BE2C (cell line): ENCODE measurements at regions not wholly inside any gene's neighbourhood (a gene's known extent, or its start where the extent isn't known, plus 50 kb on each side); places are given as distances from the start of the nearest gene placed in this dataset.

Experiments used
- DNase-seq: peaks from one replicate; pipeline ENCODE4 v3.0.0-alpha.2; 2020
- H3K27me3 ChIP-seq: fragments of 250-450 bp; sonication (Bioruptor Pico); 2 replicates; pipeline ENCODE4 v1.5.1; 2020; ENCODE audit warnings: mild to moderate bottlenecking
- H3K36me3 ChIP-seq: fragments of 250-450 bp; sonication (Bioruptor Pico); 2 replicates; pipeline ENCODE4 v1.5.1; 2020; ENCODE audit warnings: mild to moderate bottlenecking
- H3K4me1 ChIP-seq: fragments of 250-450 bp; sonication (Bioruptor Pico); 2 replicates; pipeline ENCODE4 v1.5.1; 2020
- H3K4me3 ChIP-seq: 2 replicates; pipeline ENCODE4 v1.5.1; 2011; ENCODE audit warnings: low read depth, low read length
- H3K9me3 ChIP-seq: fragments of 250-450 bp; sonication (Bioruptor Pico); 2 replicates; pipeline ENCODE4 v1.5.1; 2020
- TF ChIP-seq, protein P1 (sequence below): IDR thresholded peaks from 2 replicates; pipeline ENCODE4 v1.5.1; 2012; ENCODE audit warnings: mild to moderate bottlenecking, low read depth, low read length

DNA sequence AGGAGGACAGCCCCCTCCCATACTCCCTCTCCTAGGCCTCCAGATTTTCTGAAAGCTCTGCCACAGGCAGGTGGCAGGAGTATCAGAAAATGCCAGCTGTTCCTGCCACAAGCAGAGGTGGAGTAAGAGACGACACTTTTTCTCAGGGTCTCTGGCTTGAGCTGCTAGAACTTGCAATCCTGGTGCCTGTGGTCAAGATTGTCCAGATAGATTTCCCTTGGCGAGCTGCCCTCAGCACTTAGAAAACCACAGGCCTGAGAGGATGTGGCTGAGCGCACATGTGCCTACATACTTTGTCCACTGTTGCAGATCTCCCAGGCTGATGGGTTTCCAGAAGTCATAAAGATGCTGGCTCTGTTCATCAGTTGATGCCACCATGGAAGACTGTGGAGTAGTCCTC, 65.7 kb upstream of the NAV2 start:
- Histone ChIP-seq H3K9me3 (no peaks in the 10 kb centered on the region), H3K36me3 (no peaks in the 10 kb centered on the region), H3K4me1 (no peaks in the 10 kb centered on the region), H3K4me3 (no peak overlapping the region), H3K27me3 (no peaks in the 10 kb centered on the region)
- TF ChIP-seq, protein P1, sequence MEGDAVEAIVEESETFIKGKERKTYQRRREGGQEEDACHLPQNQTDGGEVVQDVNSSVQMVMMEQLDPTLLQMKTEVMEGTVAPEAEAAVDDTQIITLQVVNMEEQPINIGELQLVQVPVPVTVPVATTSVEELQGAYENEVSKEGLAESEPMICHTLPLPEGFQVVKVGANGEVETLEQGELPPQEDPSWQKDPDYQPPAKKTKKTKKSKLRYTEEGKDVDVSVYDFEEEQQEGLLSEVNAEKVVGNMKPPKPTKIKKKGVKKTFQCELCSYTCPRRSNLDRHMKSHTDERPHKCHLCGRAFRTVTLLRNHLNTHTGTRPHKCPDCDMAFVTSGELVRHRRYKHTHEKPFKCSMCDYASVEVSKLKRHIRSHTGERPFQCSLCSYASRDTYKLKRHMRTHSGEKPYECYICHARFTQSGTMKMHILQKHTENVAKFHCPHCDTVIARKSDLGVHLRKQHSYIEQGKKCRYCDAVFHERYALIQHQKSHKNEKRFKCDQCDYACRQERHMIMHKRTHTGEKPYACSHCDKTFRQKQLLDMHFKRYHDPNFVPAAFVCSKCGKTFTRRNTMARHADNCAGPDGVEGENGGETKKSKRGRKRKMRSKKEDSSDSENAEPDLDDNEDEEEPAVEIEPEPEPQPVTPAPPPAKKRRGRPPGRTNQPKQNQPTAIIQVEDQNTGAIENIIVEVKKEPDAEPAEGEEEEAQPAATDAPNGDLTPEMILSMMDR: no peak
- peak; percentile 19 for DNase-seq

DNA sequence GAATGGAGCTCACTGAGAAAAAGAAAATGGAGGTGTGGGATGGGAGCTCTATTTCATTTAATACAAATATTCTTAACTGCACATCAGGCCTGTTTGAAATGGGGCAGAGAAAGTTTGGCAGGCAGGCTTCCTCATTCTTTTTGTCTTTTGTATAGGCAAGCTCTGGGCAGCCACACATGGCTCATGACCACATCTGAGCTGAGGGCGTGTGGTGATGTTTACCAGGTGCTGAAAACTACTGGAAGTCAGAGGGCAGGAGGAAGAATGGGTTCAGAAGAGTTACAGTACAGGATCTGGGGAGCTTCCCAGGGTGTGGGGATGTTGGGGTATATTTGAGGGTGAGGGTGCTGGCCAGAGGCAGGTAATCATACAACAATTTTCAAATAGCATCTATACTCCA, 66.3 kb upstream of the NAV2 start:
- no peak overlapping the region for H3K4me3 ChIP-seq
- DNase-seq: no peak
- TF ChIP-seq, protein P1: no peak

DNA sequence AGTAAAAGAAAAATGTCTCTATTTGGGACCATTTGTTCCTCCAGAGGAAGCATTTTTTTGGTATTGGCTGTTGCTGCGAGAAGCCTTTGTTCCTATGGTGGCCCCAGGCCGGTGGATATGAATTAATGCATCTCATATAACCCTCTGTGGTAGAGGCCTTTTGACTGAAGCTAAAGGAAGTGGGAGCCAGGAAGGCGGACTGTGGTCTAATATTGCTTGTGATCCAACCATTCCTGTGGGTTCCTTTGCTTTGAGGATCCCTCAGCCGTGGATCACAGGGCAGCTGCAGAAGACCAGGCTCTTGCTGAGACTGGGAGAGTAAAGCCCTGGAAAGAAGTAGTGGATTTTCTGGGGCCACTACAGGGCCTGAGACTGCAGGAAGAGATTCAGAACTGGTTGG, 68.3 kb upstream of the NAV2 start:
- H3K36me3 ChIP-seq: no peaks in the 10 kb centered on the region
- no peaks in the 10 kb centered on the region for H3K4me1 ChIP-seq
- TF ChIP-seq, protein P1: no peak
- DNase-seq: no peak
- H3K9me3 ChIP-seq: no peaks in the 10 kb centered on the region
- H3K4me3 ChIP-seq: no peak overlapping the region
- no peaks in the 10 kb centered on the region for H3K27me3 ChIP-seq

More for the DNA sequence above, 66.3 kb upstream of the NAV2 start:
- Histone ChIP-seq H3K27me3 (no peaks in the 10 kb centered on the region), H3K9me3 (no peaks in the 10 kb centered on the region), H3K4me1 (no peaks in the 10 kb centered on the region), H3K36me3 (no peaks in the 10 kb centered on the region)

DNA sequence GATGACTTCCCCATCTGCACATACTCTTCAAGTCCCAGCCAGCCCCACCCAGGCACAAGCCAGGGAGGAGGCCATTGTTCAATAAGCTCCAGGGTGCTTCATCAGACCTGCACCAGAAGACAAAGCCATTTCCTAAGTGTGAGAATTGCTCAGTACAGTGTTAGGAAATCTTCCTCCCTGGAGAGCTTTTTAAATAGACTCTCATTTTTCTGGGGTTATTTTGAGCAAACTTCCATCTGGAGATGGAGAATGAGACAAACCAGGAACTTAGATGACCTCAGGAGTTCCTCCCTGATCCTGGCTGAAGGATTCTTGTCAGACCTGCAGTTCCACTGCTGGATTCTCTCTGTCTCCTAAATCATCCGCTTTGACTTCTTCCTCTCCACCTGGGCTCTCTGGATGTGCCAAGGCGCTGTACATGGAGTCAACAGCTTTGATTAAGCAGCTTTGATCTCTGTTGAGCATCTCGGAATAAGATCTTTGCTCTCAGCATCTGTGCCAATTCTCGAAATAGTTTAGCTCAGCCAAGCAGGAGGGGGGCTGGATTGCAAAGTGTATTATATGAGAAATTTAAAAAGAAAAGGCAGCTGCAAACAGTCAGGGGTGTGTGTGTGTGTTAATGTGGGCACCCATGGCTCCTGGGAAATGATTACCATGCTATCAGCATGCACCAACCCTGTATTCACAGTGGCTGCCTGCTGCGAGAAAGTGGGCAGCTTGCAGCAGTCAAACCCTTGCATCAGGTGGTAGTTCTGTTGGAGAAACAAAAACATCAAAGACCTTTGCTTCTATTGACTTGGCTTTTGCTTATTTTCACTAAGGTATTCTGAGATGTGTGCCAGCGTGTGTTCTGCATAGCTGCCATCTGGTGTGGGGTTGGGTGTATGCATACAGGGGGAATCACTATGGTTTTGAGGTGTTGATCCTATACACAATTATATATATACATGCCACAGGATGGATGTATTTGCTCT, 70.2 kb upstream of the NAV2 start:
- Histone ChIP-seq H3K9me3 (no peaks in the 10 kb centered on the region), H3K36me3 (no peaks in the 10 kb centered on the region), H3K4me1 (no peaks in the 10 kb centered on the region), H3K4me3 (no peak overlapping the region), H3K27me3 (no peaks in the 10 kb centered on the region)
- TF ChIP-seq, protein P1: no peak
- DNase-seq: no peak

DNA sequence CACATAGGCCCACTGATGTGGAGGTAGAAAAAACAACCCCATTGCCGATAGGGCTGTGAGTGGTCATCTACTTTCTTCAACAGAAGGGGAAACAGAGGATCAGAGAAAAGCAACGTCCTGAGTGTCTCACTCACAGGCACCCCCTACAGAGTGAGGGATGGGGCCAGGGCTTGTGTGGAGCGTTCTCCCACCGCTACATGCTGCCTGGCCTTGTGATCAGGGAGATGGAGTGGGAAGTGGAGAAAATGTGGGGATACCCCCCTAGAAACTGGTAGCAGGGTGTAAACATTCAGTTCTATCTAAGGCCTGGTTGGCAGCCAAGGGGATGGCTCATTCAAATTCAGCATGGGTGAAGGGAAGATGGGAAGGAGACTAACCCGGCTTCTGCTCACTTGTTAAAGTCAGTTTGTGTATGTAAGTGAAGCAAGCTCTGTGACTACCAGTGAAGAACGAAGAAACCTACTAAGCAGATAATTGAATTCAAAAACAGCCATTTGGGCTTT, 73.0 kb upstream of the NAV2 start:
- Histone ChIP-seq H3K36me3 (no peaks in the 10 kb centered on the region), H3K4me1 (no peaks in the 10 kb centered on the region), H3K27me3 (no peaks in the 10 kb centered on the region), H3K9me3 (no peaks in the 10 kb centered on the region), H3K4me3 (no peak overlapping the region)
- no peak for DNase-seq
- TF ChIP-seq, protein P1: no peak

DNA sequence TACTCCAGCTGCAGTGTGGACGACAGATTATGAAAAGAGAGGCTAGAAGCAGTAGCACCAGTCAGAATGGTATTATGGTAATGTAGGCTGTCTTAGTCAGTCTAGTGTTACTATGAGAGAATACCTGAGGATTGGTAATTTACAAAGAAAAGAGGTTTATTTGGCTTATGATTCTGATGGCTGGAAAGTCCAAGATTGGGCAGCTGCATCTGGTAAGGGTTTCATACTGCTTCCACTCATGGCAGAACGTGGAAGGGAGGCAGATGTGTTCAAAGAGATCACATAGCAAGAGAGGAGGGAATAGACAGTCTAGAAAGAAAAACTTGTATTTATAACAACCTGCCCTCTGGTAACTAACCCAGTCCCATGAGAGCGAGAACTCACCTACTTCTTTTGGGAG, 77.3 kb upstream of the NAV2 start:
- no peaks in the 10 kb centered on the region for H3K27me3 ChIP-seq
- H3K4me3 ChIP-seq: no peak overlapping the region
- no peaks in the 10 kb centered on the region for H3K36me3 ChIP-seq
- no peak for DNase-seq
- no peaks in the 10 kb centered on the region for H3K4me1 ChIP-seq
- TF ChIP-seq, protein P1: no peak
- no peaks in the 10 kb centered on the region for H3K9me3 ChIP-seq
